MM.1S (cell line): ENCODE measurements at regions not wholly inside any gene's neighbourhood (a gene's known extent, or its start where the extent isn't known, plus 50 kb on each side); places are given as distances from the start of the nearest gene placed in this dataset.

Experiments used
- CTCF ChIP-seq: fragments of 300-600 bp; sonication (generic); IDR thresholded peaks from 2 replicates; pipeline ENCODE4 v1.5.1; 2016; ENCODE audit warnings: antibody characterized with exemption, low read length, mixed read lengths
- EZH2 ChIP-seq: fragments of 300-600 bp; sonication (generic); optimal IDR thresholded peaks from 2 replicates; pipeline ENCODE3; 2017; ENCODE audit warnings: low read depth, mild to moderate bottlenecking, antibody characterized with exemption, low read length, mixed read lengths
- EZH2phosphoT487 ChIP-seq: fragments of 300-600 bp; sonication (generic); IDR thresholded peaks from 2 replicates; pipeline ENCODE4 v1.6.1; 2018; ENCODE audit warnings: antibody characterized with exemption, low read length

DNA sequence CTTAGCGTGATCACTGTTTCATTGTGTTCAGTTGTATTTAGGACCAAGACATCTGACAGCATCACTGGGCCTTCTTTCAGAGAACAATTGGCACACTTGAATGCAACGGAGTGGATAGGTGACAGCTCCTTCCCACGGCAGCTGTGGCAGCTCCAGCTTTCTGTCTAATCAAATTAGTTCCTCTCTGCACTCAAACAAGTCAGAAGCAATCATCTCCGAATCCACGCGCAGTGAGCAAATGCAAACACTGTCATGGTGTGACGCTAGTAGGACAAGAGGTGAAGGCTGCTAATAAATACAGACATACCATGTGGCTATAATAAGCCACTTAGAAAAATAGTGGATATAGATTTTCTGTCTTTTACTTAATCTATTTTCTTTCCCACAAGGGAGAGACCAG lies 542.4 kb downstream of the ACTR3B start:
- TF ChIP-seq CTCF (no peak), EZH2 (no peak), EZH2phosphoT487 (no peak)
